HL-60 (cell line): ENCODE measurements at regions not wholly inside any gene's neighbourhood (a gene's known extent, or its start where the extent isn't known, plus 50 kb on each side); places are given as distances from the start of the nearest gene placed in this dataset.

Source experiments
- GABPA ChIP-seq: IDR thresholded peaks from 2 replicates; pipeline ENCODE4 v1.6.1; 2012; ENCODE audit warnings: low read depth
- TF ChIP-seq, protein P1 (sequence below): IDR thresholded peaks from one replicate; pipeline ENCODE4 v1.5.1; 2011; ENCODE audit warnings: low read length, control low read depth, inconsistent platforms; ENCODE audit not compliant: insufficient read depth

DNA sequence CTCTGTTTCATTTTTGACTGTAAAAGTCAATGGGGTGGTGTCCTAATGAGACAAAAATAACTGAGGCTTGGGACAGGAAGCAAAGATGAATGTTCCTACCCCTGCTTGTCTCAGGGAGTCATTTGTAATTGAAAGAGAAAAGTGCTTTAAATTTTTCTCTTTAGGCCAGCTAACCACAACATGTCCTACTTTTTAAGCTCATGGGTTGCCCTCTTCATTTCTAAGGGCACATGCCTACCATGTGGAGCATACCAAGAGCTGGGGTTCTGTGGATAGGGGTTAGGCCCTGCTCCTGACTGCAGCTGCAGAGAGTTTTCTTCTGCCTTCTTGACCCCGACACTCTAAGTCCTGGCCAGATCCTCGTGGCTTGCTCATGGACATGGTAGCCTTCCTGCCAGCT lies 96.8 kb upstream of the ARL4C start:
- TF ChIP-seq, protein P1, sequence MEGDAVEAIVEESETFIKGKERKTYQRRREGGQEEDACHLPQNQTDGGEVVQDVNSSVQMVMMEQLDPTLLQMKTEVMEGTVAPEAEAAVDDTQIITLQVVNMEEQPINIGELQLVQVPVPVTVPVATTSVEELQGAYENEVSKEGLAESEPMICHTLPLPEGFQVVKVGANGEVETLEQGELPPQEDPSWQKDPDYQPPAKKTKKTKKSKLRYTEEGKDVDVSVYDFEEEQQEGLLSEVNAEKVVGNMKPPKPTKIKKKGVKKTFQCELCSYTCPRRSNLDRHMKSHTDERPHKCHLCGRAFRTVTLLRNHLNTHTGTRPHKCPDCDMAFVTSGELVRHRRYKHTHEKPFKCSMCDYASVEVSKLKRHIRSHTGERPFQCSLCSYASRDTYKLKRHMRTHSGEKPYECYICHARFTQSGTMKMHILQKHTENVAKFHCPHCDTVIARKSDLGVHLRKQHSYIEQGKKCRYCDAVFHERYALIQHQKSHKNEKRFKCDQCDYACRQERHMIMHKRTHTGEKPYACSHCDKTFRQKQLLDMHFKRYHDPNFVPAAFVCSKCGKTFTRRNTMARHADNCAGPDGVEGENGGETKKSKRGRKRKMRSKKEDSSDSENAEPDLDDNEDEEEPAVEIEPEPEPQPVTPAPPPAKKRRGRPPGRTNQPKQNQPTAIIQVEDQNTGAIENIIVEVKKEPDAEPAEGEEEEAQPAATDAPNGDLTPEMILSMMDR = no peak
- TF ChIP-seq GABPA = no peak
